ENCODE measurements at regions not wholly inside any gene's neighbourhood (a gene's known extent, or its start where the extent isn't known, plus 50 kb on each side); places are given as distances from the start of the nearest gene placed in this dataset.

GRCh38 chr16:86156155-86156554, 257.2 kb downstream of the IRF8 start:
- DNase-seq (ENCODE audit: low read depth, low spot score) (no peak), ATAC-seq (no peak)
- ChIA-PET CTCF (no interaction called here), POLR2A (no interaction called here)
- intact Hi-C loops (cut with micrococcal nuclease; ENCODE audit: unreplicated experiment) (no loop called here), in situ Hi-C loops (cut with HindIII; ENCODE audit: low pct_unique_long_range_greater_than_20kb, low sequenced_read_pairs) (no loop called here)
- no peak overlapping the region for H3K4me3 ChIP-seq (ENCODE audit: low read depth in 2 of 2, low read length in 2 of 2)
- H3K36me3 ChIP-seq (ENCODE audit: control insufficient read depth, insufficient read depth, low read length): no peaks in the 10 kb centered on the region
- no peaks in the 10 kb centered on the region for H3K9me3 ChIP-seq (ENCODE audit: control insufficient read depth, insufficient read depth, low read depth, low read length)
- TF ChIP-seq TCF7L2 (IDR thresholded peaks at IDR 0.05; ENCODE audit: low read depth, low read length) (no peak), SIN3A (IDR thresholded peaks at IDR 0.05; ENCODE audit: borderline replicate concordance, insufficient read depth, low read depth, low read length) (no peak), REST (IDR thresholded peaks at IDR 0.05; ENCODE audit: insufficient read depth in 1 of 2, low read depth in 2 of 2, low read length in 1 of 2) (no peak), POLR2AphosphoS5 (IDR thresholded peaks at IDR 0.05; ENCODE audit: low read depth, low read length) (no peak), CTCF (IDR thresholded peaks at IDR 0.05) (no peak)
- H3K4me1 ChIP-seq (ENCODE audit: control insufficient read depth, insufficient read depth, low read length): no peaks in the 10 kb centered on the region
- no TSS peak for BruUV-seq (replicated peaks)
- no peak overlapping the region for H3K27ac ChIP-seq (ENCODE audit: low read length)
- H3K27me3 ChIP-seq (ENCODE audit: control insufficient read depth, insufficient read depth, low read length): peaks cover 2% of the 10 kb centered on the region; the same call in 1 of the 2 replicates

GRCh38 chr16:86157616-86158247, 258.8 kb downstream of the IRF8 start:
- ChIA-PET CTCF (no interaction called here), POLR2A (no interaction called here)
- in situ Hi-C loops (cut with HindIII; ENCODE audit: low pct_unique_long_range_greater_than_20kb, low sequenced_read_pairs): no loop called here
- no peak overlapping the region for H3K27ac ChIP-seq (ENCODE audit: low read length)
- H3K4me1 ChIP-seq (ENCODE audit: control insufficient read depth, insufficient read depth, low read length): no peaks in the 10 kb centered on the region
- no peaks in the 10 kb centered on the region for H3K9me3 ChIP-seq (ENCODE audit: control insufficient read depth, insufficient read depth, low read depth, low read length)
- intact Hi-C loops (cut with micrococcal nuclease; ENCODE audit: unreplicated experiment): no loop called here
- H3K36me3 ChIP-seq (ENCODE audit: control insufficient read depth, insufficient read depth, low read length): no peaks in the 10 kb centered on the region
- TF ChIP-seq REST (IDR thresholded peaks at IDR 0.05; ENCODE audit: insufficient read depth in 1 of 2, low read depth in 2 of 2, low read length in 1 of 2) (no peak), SIN3A (IDR thresholded peaks at IDR 0.05; ENCODE audit: borderline replicate concordance, insufficient read depth, low read depth, low read length) (no peak), CTCF (IDR thresholded peaks at IDR 0.05) (no peak), POLR2AphosphoS5 (IDR thresholded peaks at IDR 0.05; ENCODE audit: low read depth, low read length) (no peak), TCF7L2 (IDR thresholded peaks at IDR 0.05; ENCODE audit: low read depth, low read length) (no peak)
- ATAC-seq (no peak), DNase-seq (ENCODE audit: low read depth, low spot score) (no peak)
- BruUV-seq (replicated peaks): no TSS peak
- peaks cover 2% of the 10 kb centered on the region; the same call in 1 of the 2 replicates for H3K27me3 ChIP-seq (ENCODE audit: control insufficient read depth, insufficient read depth, low read length)
- H3K4me3 ChIP-seq (ENCODE audit: low read depth in 2 of 2, low read length in 2 of 2): no peak overlapping the region

Measured in Panc1 (cell line).